Right lobe of liver (tissue), 4 donors: ENCODE measurements at regions not wholly inside any gene's neighbourhood (a gene's known extent, or its start where the extent isn't known, plus 50 kb on each side); places are given as distances from the start of the nearest gene placed in this dataset.

Experiments used
- CTCF ChIP-seq, 4 donors: fragments of 200-600 bp in 3 of 4; fragments of 450-650 bp in 1 of 4; IDR thresholded peaks; one replicate each; pipeline versions ENCODE4 v1.5.1 to v1.8.0; 2016 to 2022; ENCODE audit warnings: antibody characterized with exemption in 4 of 4, mild to moderate bottlenecking in 2 of 4
- POLR2A ChIP-seq: fragments of 450-650 bp; IDR thresholded peaks from one replicate; pipeline ENCODE4 v1.6.1; 2017; ENCODE audit warnings: antibody characterized with exemption, mild to moderate bottlenecking
- donor health status: DM: no; HTN: no; CAD: no.
- donor health status: DM: no; HTN: no; CAD: no.
- donor health status: DM: no; HTN: yes; CAD: no.

GRCh38 chr7:118429141-118429540 lies 204.6 kb downstream of the ANKRD7 start:
- TF ChIP-seq CTCF (IDR thresholded peaks at IDR 0.05) (no peak), POLR2A (no peak)
